Endothelial cell of umbilical vein (primary cell): ENCODE measurements at regions not wholly inside any gene's neighbourhood (a gene's known extent, or its start where the extent isn't known, plus 50 kb on each side); places are given as distances from the start of the nearest gene placed in this dataset.

Experiments used
- CTCF ChIP-seq, 2 donors: IDR thresholded peaks; 1 replicate in 1 of 2; 2 replicates in 1 of 2; pipeline ENCODE4 v1.5.1; 2011; ENCODE audit warnings: low read length in 2 of 2, mild to moderate bottlenecking in 2 of 2, moderate library complexity in 2 of 2, control low read depth in 1 of 2, inconsistent platforms in 1 of 2, low read depth in 1 of 2; ENCODE audit not compliant: insufficient read depth in 1 of 2; ENCODE audit errors: extremely low read depth in 1 of 2
- MAX ChIP-seq: IDR thresholded peaks from 2 replicates; pipeline ENCODE4 v1.6.1; 2011; ENCODE audit not compliant: insufficient read depth, insufficient read length
- POLR2AphosphoS5 ChIP-seq: IDR thresholded peaks from 2 replicates; pipeline ENCODE4 v1.6.1; 2012; ENCODE audit warnings: low read depth, mild to moderate bottlenecking, control low read depth, low read length, moderate library complexity; ENCODE audit not compliant: insufficient read depth

GRCh38 chr3:62936626-62937254 lies 61.5 kb upstream of the CADPS start:
- TF ChIP-seq CTCF (IDR thresholded peaks at IDR 0.05; ENCODE audit: extremely low read depth in 1 of 2, insufficient read depth in 1 of 2, low read depth in 1 of 2, low read length in 2 of 2) (no peak), MAX (no peak), POLR2AphosphoS5 (no peak)
